HG03139 (cell line): ENCODE measurements at regions not wholly inside any gene's neighbourhood (a gene's known extent, or its start where the extent isn't known, plus 50 kb on each side); places are given as distances from the start of the nearest gene placed in this dataset.

Source experiments
- ATAC-seq: cut with Tn5 transposase; IDR thresholded peaks from one replicate; pipeline ENCODE4 v1.9.1; 2021; ENCODE audit not compliant: unreplicated experiment

DNA sequence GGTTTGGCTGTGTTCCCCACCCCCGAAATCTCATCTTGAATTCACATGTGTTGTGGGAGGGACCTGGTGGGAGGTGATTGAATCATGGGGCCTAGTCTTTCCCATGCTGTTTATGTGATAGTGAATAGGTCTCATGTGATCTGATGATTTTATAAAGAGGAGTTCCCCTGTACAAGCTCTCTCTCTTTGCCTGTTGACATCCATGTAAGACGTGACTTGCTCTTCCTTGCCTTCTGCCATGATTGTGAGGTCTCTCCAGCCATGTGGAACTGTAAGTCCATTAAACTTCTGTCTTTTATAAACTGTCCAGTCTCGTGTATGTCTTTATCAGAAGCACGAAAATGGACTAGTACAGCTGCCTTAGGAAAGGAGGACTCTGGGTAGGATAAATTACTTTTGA, 976.7 kb downstream of the MCTP2 start:
- ATAC-seq: no peak

GRCh38 chr15:95208988-95209387, 977.6 kb downstream of the MCTP2 start:
- ATAC-seq: no peak

DNA sequence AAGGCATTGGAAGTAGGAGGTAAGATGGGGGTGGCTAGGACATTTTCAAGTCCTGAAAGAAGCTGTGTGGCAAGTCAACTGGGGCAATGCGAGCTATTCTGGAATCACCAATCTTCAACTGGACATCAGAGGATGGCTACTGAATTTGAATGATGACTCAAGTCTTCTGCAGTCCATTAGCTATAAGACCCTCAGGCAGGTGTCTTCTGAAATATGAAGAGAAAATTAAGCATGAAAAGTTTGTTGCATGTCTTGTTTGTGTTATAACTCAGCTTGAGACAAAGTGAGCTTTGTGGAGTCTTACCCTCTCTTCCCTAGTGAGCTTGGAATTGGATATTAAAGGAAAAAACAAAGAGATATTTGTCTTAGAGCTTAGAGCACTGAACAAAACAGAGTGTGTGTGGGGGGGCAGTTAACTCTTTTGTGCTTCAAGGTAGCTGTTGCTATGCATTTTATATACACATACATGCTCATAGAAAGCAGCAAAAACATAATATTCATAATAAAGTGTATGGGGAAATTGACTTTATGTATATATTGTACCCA, 979.1 kb downstream of the MCTP2 start:
- ATAC-seq: no peak

GRCh38 chr15:95215017-95215416, 983.7 kb downstream of the MCTP2 start:
- ATAC-seq: no peak

GRCh38 chr15:95226835-95227234, 995.5 kb downstream of the MCTP2 start:
- no peak for ATAC-seq

- no peak for ATAC-seq
These were observed 995.9 kb downstream of the MCTP2 start for GRCh38 chr15:95227235-95227634.

DNA sequence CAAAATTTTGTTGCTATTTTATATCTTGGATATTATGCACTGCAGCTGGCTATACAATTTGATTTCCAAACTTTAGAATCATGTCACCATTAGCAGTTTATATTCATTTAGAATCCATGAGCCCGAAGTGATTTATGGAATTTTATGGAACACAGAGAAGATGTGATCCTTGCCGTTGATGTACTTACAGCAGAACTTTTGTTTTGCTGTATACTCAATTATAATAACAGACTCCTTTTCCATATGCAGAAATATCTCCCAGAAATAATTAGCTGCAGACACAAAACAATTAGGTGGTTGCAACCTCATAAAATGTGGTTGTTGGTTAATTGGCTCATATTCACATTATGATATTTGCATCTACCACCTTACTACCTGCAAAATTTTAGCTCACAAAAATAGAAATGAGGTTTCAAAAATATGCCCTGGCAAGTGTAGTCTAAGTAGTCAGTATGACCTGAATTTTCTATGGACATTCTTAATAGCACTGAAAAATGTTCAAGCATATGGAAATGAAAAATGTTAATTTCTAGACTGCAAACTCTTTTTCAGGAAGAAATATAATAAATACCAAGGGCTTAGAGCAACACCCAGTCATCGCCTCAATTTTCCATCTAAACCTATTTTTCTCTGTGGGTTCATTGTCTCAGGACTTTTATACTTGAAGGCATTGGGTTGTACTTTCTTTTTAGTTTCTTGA, 997.6 kb downstream of the MCTP2 start:
- no peak for ATAC-seq

DNA sequence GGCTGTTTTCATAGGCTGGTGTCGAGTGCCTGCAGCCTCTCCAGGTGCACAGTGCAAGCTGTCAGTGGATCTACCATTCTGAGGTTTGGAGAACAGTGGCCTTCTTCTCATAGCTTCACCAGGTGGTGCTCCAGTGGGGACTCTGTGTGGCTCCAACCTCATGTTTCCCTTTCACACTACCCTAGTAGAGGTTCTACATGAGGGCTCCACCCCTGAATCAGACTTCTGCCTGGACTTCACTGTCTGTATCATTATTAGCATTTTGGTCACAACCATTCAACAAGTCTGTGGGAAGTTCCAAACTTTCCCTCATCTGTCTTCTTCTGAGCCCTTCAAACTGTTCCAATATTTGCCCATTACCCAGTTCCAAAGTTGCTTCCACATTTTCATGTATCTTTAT, 1003.7 kb downstream of the MCTP2 start:
- no peak for ATAC-seq

DNA sequence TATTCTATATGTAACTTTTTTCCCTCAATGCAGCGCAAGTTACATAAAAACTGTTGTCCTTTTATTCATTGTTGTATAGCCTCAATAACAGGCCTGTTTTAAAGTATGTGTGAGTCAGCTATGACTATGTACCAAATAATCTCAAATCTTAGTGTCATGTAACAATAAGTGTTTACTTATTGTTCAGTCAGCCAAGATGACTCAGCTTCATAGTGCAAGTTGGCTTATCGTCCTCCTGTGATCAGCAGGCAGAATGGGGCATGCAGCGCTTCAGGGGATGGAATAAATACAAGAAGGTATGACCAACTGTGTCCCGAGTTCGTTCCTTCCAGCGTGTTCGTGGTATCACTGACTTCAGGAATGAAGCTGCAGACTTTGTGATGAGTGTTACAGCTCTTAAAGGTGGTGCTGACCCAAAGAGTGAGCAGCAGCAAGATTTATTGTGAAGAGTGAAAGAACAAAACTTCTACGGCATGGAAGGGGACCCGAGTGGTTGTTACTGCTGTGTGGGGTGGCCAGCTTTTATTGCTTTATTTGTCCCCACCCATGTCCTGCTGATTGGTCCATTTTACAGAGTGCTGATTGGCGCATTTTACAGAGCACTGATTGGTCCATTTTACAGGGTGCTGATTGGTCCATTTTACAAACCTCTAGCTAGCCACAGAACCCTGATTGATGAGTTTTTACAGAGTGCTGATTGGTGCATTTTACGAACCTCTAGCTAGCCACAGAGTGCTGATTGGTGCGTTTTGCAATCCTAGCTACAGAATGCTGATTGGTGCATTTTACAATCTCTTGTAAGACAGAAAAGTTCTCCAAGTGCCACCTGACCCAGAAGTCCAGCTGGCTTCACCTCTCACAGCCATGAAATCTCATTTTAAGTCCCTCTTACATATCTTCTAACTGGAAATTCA, 1016.0 kb downstream of the MCTP2 start:
- ATAC-seq: no peak

- no peak for ATAC-seq
These were observed 1018.2 kb downstream of the MCTP2 start for GRCh38 chr15:95249524-95249923.

DNA sequence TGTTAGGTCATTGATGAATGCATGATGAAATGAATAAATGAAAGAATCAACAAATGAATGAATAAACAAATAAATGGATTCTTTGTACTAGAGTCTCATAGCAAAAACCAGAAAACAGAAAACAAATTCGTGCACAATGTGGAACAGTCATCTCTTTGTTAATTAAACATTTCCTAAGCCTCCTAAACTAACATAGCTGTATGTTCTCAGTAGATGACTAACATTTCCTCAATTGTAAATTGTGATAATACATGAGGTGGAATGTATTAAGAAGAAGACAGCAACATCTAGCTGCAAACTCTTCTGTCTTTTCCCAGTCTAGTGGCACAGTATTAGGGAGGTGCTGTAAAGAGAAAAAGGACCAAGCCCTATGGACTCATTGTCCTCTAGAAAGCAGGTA, 1021.0 kb downstream of the MCTP2 start:
- ATAC-seq: no peak

- ATAC-seq: no peak
These were observed 1022.9 kb downstream of the MCTP2 start for GRCh38 chr15:95254263-95254662.

DNA sequence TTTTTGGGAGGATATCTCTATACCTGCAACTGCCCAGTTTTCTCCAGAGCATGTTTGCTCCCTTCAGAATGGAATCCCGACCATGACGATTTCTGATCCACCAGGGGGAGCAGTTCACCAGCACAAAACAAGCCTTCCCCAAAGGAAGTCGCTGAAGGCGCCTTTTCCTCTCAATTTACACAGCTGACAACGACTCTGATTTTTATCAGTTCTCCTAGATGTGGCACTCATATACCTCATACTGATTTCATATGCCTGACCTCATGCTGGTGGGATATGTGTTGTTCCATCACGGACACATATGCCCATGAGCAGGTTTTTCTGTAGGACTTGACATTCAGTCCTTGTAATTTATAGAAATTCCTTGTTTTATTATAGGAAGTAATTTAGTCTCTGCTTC, 1028.2 kb downstream of the MCTP2 start:
- peak; percentile 65 for ATAC-seq

DNA sequence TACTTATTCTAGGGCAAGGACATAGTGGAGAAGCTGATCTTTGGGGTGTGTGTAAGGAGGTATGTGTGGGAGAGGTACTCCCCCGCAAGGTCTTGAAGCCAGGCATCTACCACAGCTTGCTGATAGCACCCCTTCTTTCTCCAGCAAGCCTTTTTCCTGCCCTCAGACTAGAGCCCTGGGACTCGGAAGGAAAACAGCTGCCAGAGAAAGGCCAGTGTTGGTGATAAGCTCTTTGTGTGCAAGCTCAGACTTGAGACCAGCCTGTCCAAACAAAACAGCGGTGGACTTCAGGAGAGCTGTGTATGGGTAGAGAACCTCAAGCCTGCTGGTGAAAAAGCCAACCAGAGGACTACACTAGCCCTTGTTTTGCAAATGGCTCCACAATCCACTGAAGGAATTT, 1028.6 kb downstream of the MCTP2 start:
- no peak for ATAC-seq

DNA sequence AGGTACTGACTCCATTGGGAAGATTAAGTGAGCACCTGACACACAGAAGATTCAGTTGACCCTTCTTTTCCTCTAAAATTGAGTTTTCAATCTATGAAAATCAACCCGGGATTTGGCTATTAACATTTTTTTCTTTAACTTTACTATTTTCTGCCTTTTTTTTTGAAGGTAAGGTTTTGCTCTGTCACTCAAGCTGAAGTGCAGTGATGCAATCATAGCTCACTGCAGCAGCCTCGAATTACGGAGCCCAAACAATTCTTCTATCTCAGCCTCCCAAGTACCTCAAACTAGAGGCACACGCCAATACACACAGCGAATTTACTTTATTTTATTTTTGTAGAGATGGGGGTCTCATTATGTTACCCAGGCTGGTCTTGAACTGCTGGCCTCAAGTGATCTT, 1029.5 kb downstream of the MCTP2 start:
- ATAC-seq: no peak

GRCh38 chr15:95261546-95261945, 1030.2 kb downstream of the MCTP2 start:
- ATAC-seq: no peak

DNA sequence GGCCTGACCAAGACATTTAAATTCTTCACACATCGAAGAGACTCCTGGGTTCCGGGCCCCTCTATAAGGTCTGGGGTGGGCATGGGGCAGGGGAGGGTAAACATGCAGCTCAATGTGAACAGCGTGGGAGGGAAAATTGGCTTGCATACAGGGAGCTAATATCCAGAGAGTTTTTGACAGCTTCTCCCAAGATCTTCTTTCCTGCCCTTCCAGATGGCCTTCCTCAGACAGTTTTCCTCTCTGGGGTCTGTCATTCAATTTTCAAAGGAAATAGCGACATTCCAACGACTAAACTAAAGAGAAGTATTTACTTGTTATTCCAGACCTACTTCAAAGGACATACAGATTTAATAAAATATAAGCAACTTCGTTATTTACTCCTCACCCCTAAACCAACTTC, 1030.6 kb downstream of the MCTP2 start:
- no peak for ATAC-seq

DNA sequence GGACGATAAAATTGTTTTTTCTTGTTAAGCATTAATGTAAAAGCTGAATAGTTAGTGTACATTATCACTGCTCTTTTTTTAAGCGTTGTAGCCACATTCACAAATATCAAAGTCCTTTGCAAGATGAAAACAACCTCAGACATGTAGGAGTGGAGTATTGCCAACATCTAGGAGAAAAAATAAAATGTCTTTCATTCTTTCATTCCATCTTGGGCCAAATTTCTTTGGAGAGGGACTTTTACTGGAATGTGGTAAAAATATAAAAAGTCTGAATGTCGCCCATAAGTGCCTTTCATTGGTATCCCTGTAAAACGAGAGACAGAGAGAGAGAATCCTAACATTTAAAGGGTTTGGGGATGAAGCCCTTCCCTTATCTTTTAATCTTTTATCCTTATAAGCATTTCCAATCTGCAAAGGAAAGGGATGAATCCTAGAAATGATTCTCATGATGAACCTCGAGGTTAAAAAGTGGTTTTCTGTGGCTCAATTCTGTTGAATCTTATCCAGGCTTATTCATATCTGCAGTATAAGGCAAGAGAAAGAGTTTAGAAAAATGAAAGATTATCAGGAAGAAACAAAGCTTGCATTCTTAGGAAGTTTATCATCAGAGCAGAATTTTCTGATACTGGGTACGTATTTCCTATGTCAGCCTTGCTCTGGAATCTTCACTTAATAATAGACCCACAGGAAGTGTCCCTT, 1031.7 kb downstream of the MCTP2 start:
- no peak for ATAC-seq

DNA sequence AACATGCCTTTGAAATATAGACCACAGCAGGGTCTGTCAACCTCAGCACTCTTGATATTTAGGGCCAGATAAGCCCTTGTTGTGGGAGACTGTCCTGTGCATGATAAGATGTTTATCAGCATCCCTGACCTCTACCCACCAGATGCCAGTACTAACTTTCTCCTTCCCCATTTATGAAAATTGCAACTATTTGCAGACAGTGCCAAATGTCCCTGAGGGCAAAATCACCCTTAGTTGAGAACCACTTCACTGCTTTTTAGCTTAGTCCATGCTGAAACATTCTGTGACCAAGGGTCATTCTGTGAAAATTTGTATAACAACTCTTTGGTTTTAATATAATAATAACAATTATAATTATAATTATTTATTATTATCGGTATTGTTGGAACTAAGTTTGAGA, 1032.4 kb downstream of the MCTP2 start:
- no peak for ATAC-seq

- ATAC-seq: no peak
These were observed 1034.1 kb downstream of the MCTP2 start for GRCh38 chr15:95265419-95265997.

- no peak for ATAC-seq
These were observed 1035.2 kb downstream of the MCTP2 start for GRCh38 chr15:95266451-95267061.
